ENCODE measurements at regions not wholly inside any gene's neighbourhood (a gene's known extent, or its start where the extent isn't known, plus 50 kb on each side); places are given as distances from the start of the nearest gene placed in this dataset.

- DNase-seq: no peak
Measured at GRCh38 chr5:56288873-56289601, 55.9 kb upstream of the ANKRD55 start.

GRCh38 chr5:56286015-56286884, 53.1 kb upstream of the ANKRD55 start:
- DNase-seq: no peak

GRCh38 chr5:56282951-56283350, 49.8 kb upstream of the ANKRD55 start:
- no peak for DNase-seq

Data from DMS 273 treated with DMSO at 0.1 percent for 48 hours (cell line).